DND-41 (cell line): ENCODE measurements at regions not wholly inside any gene's neighbourhood (a gene's known extent, or its start where the extent isn't known, plus 50 kb on each side); places are given as distances from the start of the nearest gene placed in this dataset.

Experiments
- ATAC-seq: fragments of 200-7000 bp; cut with Tn5 transposase; 3 replicates; pipeline ENCODE4 v1.9.1; 2021; ENCODE audit warnings: low read depth; ENCODE audit not compliant: insufficient read depth
- DNase-seq: peaks from one replicate; pipeline ENCODE4 v3.0.0-alpha.2; 2020
- H2AFZ ChIP-seq: 2 replicates; pipeline ENCODE4 v1.6.0; 2012; ENCODE audit warnings: low read depth, low read length
- H3K27ac ChIP-seq: 2 replicates; pipeline ENCODE4 v1.5.1; 2012; ENCODE audit warnings: low read length, inconsistent platforms
- H3K27me3 ChIP-seq: fragments of 200-600 bp; sonication (generic); 2 replicates; pipeline ENCODE4 v1.6.0; 2012; ENCODE audit warnings: low read length, mild to moderate bottlenecking, inconsistent platforms; ENCODE audit not compliant: insufficient read depth, poor library complexity
- H3K36me3 ChIP-seq: 2 replicates; pipeline ENCODE4 v1.5.1; 2012; ENCODE audit warnings: low read length, inconsistent platforms; ENCODE audit not compliant: insufficient read depth
- H3K4me1 ChIP-seq: 2 replicates; pipeline ENCODE4 v1.5.1; 2012; ENCODE audit warnings: mild to moderate bottlenecking, low read length; ENCODE audit not compliant: insufficient read depth
- H3K4me2 ChIP-seq: 2 replicates; pipeline ENCODE4 v1.6.0; 2012; ENCODE audit warnings: mild to moderate bottlenecking, moderate library complexity, low read length, inconsistent platforms; ENCODE audit not compliant: insufficient read depth
- H3K4me3 ChIP-seq, 2 experiments: fragments of 200-600 bp in 1 of 2; shearing (Covaris generic) in 1 of 2; 2 replicates each; pipeline ENCODE4 v1.5.1; 2012 to 2016; ENCODE audit warnings: inconsistent platforms in 2 of 2, low read length in 2 of 2, mild to moderate bottlenecking in 2 of 2, low read depth in 1 of 2, moderate library complexity in 1 of 2
- H3K79me2 ChIP-seq: 2 replicates; pipeline ENCODE4 v1.6.0; 2012; ENCODE audit warnings: low read length, inconsistent platforms; ENCODE audit not compliant: insufficient read depth
- H3K9ac ChIP-seq: 2 replicates; pipeline ENCODE4 v1.6.0; 2012; ENCODE audit warnings: low read depth, mild to moderate bottlenecking, inconsistent platforms, low read length, moderate library complexity
- H3K9me3 ChIP-seq: 2 replicates; pipeline ENCODE4 v1.5.1; 2012; ENCODE audit warnings: low read length, moderate library complexity, mild to moderate bottlenecking, inconsistent platforms; ENCODE audit not compliant: insufficient read depth, severe bottlenecking
- H4K20me1 ChIP-seq: 2 replicates; pipeline ENCODE4 v1.6.0; 2012; ENCODE audit warnings: low read length; ENCODE audit not compliant: insufficient read depth
- CTCF ChIP-seq: IDR thresholded peaks from 2 replicates; pipeline ENCODE4 v1.5.1; 2012; ENCODE audit warnings: borderline replicate concordance, low read length, moderate library complexity, mild to moderate bottlenecking; ENCODE audit not compliant: poor library complexity, severe bottlenecking; ENCODE audit errors: extremely low read depth
- EZH2 ChIP-seq: IDR thresholded peaks from 3 replicates; pipeline ENCODE4 v1.6.1; 2012; ENCODE audit warnings: borderline replicate concordance, low read depth, mild to moderate bottlenecking, moderate library complexity, low read length, inconsistent platforms; ENCODE audit not compliant: severe bottlenecking

GRCh38 chr2:180291552-180292421, 284.7 kb upstream of the CWC22 start:
- Histone ChIP-seq H3K9ac (no peak overlapping the region), H2AFZ (no peak overlapping the region), H3K4me3 (no peak overlapping the region), H3K4me2 (no peak overlapping the region), H3K27ac (no peak overlapping the region), H3K27me3 (peaks cover 2% of the 10 kb centered on the region), H3K79me2 (no peaks in the 10 kb centered on the region), H4K20me1 (no peaks in the 10 kb centered on the region), H3K4me1 (no peaks in the 10 kb centered on the region), H3K9me3 (no peaks in the 10 kb centered on the region), H3K36me3 (no peaks in the 10 kb centered on the region)
- DNase-seq (no peak), ATAC-seq (no peak)
- no peak for TF ChIP-seq EZH2
- TF ChIP-seq CTCF = no peak

- DNase-seq (no peak), ATAC-seq (no peak)
- H3K79me2 ChIP-seq = no peaks in the 10 kb centered on the region
- no peaks in the 10 kb centered on the region for H3K9me3 ChIP-seq
- H4K20me1 ChIP-seq = no peaks in the 10 kb centered on the region
- no peaks in the 10 kb centered on the region for H3K36me3 ChIP-seq
- no peak overlapping the region for H3K9ac ChIP-seq
- no peak overlapping the region for H3K4me2 ChIP-seq
- H3K4me1 ChIP-seq = no peaks in the 10 kb centered on the region
- H3K27me3 ChIP-seq = peaks cover 2% of the 10 kb centered on the region
- TF ChIP-seq EZH2 = no peak
- TF ChIP-seq CTCF = no peak
- no peak overlapping the region for H3K4me3 ChIP-seq
- no peak overlapping the region for H2AFZ ChIP-seq
- no peak overlapping the region for H3K27ac ChIP-seq
Measured at GRCh38 chr2:180291060-180291459, 284.0 kb upstream of the CWC22 start.

- H3K4me2 ChIP-seq = no peak overlapping the region
- no peak overlapping the region for H3K27ac ChIP-seq
- ATAC-seq (no peak), DNase-seq (no peak)
- H3K9me3 ChIP-seq = no peaks in the 10 kb centered on the region
- H2AFZ ChIP-seq = no peak overlapping the region
- H3K9ac ChIP-seq = no peak overlapping the region
- no peak for TF ChIP-seq EZH2
- no peak for TF ChIP-seq CTCF
- H3K27me3 ChIP-seq = peaks cover 2% of the 10 kb centered on the region
- no peak overlapping the region for H3K4me3 ChIP-seq
- no peaks in the 10 kb centered on the region for H3K36me3 ChIP-seq
- H3K4me1 ChIP-seq = no peaks in the 10 kb centered on the region
- H4K20me1 ChIP-seq = no peaks in the 10 kb centered on the region
- no peaks in the 10 kb centered on the region for H3K79me2 ChIP-seq
Measured at GRCh38 chr2:180289627-180290026, 282.5 kb upstream of the CWC22 start.
